Stimulated activated CD4-positive, alpha-beta T cell treated with anti-CD3 and anti-CD28 coated beads, Interleukin-15, amount 100 ng/mL, for 1 hour (primary cell): ENCODE measurements at regions not wholly inside any gene's neighbourhood (a gene's known extent, or its start where the extent isn't known, plus 50 kb on each side); places are given as distances from the start of the nearest gene placed in this dataset.

Experiments used
- DNase-seq, 2 donors: peaks; one replicate each; pipeline ENCODE4 v3.0.0-alpha.2; 2020; ENCODE audit warnings: low read depth in 1 of 2, low spot score in 1 of 2

GRCh38 chr10:29141761-29142160, 147.1 kb upstream of the LYZL1 start:
- no peak for DNase-seq

DNA sequence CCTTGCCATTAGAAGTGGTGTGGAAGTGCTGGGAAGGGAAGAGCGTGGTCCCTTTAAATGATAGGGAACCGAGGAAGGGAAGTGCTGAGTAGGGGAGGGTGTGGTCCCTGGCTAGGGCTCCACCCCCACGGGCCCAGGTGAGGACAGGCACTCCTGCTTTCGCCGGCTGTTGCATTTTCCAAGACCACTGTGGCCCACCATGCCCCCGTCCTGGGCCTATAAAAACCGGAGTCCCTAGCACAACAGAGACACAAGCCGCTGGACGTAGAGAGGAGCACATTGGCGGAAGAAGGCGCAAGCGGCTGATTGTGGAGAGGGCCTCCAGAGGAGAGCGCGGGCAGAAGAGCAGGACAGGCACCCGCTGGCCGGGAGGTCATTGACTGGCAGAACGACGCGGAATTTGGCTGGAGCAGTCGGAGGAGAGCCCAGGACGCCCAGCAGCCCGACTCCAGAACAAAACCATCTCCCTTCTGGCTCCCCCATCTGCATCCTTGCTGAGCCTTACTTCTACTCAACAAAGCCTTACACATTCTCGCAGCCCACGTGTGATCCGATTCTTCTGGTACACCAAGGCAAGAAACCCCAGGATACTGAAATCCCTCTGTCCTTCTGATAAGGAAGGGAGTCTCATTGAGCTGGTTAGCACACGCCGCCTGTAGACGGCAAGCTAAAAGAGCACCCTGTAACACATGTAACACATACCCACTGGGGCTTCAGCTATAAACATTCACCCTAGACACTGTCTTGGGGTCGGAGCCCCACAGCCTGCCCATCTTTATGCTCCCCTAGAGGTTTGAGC, 146.2 kb upstream of the LYZL1 start:
- DNase-seq, result no peak

GRCh38 chr10:29144126-29144525, 144.7 kb upstream of the LYZL1 start:
- DNase-seq, result no peak

- DNase-seq, result no peak
Measured at GRCh38 chr10:29146311-29147100, 142.4 kb upstream of the LYZL1 start.

DNA sequence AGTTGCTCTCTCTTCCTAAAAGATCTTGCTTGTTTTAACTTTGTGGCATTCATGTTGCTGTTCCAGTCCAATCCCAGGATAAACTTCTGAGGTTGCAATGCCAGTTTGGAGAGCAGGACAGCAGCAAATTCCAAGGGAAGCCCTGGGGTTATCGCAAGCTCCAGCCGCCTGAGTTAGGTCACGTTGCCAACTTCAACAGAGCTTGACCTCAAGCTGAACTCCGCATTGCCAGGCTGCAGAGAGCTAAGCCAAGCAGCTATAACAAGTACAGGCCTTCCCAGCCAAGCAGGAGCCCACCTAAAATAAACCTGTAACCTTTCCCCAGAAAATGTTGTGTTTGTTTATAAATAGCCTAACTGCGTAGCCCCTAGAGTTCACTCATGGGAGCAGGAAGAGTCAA, 138.9 kb upstream of the LYZL1 start:
- DNase-seq, result no peak

DNA sequence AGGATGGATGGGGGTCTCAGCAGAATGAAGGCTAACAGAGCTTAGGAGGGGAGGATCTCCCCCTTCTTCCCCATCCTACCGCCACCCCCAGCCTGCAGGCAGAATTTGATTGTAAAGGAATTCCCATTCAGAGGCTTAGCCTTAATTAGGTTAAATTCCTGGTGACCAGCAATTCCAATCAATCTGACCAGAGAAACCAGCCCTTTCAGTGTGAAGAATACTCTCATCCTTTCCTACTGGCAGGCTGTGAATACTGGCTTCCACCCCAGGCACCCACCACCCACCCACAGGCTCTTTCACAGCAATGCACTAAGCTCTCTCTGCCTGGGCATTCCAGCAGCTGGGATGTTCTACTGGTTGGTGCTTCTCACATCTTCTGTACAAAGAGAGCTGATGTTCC, 137.9 kb upstream of the LYZL1 start:
- DNase-seq, result no peak

DNA sequence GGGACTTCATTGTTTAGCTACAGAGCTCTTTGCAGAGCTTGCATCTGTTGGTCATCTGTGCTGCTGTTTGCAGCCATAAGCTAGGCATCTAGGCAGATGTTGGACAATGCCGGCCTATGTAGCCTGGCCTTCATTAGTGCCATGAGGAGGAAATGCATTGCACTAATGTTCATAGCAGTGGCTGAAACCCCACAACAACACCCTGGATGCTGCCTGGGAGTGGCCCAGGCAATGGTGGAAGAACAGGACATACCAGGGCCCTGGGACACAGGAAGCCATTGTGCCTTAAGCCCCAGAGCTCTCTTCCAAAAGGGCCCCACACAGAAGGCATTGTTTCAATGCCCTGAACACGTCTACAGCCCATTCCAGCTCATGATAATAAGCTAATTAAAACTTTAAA, 131.5 kb upstream of the LYZL1 start:
- DNase-seq, result no peak

DNA sequence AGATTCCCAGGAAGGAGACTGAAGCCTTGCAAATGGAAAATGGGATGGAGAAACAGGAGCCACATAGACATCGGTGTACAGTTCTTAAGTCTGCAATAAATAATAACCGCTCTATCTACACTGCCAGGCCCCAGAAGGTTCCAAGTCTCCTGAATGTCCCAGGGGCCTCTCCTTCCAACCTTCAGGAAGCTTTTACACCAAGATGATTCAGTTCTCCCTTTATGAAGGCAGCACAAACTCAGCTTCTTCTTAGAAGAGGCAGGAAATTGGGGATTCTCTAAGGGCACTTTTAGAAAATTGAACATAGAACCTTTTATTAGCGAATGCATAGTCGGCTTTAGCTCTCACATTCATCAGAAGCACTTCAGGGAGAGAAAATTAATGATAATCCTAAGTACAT, 130.8 kb upstream of the LYZL1 start:
- no peak for DNase-seq

DNA sequence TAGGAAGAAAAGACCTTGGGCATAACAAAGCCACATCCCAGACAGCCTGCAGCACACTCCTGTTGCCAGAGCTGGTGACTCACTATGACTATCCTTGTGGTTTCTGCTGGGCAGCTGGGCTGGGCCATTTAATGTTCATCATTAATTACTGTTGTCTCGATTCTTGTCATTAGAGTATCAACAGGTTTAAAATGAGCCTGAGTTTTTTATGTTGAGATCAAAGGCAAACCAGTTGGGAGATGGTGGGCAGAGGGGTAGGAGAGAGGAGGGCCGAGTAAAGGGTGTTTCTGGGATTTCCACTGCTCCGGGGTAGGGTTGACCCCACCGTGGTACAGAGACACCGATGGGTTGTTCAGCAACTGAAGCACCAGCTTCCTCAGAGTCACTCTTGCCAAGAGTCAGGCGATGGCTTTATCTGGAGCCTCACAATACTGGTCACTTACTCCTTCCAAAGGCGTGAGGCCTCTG, 128.7 kb upstream of the LYZL1 start:
- no peak for DNase-seq

GRCh38 chr10:29163746-29164145, 125.1 kb upstream of the LYZL1 start:
- DNase-seq, result no peak

DNA sequence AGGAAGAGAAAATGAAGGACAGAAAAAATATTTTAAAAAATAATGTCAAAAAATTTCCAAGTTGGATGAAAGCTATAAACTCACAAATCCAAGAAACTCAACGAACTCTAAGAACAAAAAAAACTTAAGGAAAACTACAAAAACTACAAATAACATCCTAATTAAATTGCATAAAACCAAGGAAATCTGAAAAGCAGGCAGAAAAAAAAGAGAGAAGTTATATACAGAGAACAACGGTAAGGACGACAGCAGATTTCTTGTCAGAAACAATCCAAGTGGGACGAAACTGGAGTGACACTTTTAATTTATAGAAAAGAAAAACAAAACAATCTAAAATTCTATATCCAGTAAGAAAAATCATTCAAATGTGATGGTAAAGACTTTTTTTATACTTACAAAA, 122.2 kb upstream of the LYZL1 start:
- DNase-seq, result no peak

GRCh38 chr10:29169021-29169420, 119.8 kb upstream of the LYZL1 start:
- DNase-seq, result no peak

GRCh38 chr10:29171717-29172116, 117.2 kb upstream of the LYZL1 start:
- DNase-seq, result no peak

- DNase-seq, result no peak
Measured at GRCh38 chr10:29174389-29174788, 114.5 kb upstream of the LYZL1 start.

GRCh38 chr10:29176845-29177832, 111.7 kb upstream of the LYZL1 start:
- no peak for DNase-seq

- DNase-seq, result no peak
Measured at GRCh38 chr10:29181936-29182335, 106.9 kb upstream of the LYZL1 start.

DNA sequence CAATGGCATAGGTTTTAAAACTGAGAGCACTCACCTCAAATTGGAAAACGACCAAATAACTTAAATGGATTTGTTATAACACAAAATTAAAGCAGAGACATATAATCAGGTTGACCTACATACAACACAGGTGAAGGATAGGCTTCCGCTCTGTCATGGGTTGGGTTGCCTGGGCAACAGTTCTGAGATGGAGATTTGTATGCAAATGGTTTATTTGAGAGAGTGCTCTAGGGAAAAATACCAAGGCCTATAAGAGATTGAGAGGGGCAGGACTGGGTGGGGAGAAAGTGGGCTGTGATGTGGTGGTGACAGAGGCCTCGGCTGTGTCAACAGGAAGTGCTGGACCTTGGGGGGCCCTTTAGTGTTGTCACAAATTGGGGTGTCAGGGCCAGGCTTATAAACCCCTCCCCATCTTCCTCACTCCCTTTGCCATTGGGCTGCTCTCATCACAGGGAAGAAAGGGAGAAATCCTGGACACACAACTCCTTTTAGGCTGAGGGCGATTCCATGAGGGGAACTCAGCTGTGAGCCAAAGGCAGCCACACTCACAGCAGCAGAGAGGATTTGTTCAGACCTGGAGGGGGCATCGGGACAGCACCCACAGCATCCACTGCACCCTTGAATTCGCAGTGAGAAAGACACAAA, 105.4 kb upstream of the LYZL1 start:
- DNase-seq, result no peak

- DNase-seq, result no peak
Measured at GRCh38 chr10:29184205-29185000, 104.5 kb upstream of the LYZL1 start.

DNA sequence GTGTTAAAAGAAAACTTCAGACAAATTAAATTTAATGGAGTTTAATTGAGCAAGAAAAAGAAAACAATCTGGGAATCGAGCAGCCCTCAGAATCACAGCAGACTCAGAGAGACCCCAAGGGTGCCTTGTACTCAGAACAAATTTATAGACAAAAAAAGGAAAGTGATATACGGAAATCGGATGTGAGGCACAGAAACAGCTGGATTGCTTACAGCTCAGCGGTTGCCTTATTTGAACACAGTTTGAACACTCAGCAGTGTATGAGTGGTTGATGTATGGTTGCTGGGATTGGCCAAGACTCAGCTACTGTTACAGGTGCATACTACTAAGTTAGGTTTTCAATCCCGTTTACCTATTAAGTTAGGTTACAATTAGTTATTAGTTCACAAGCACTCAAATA, 103.8 kb upstream of the LYZL1 start:
- DNase-seq, result no peak

GRCh38 chr10:29186221-29186620, 102.6 kb upstream of the LYZL1 start:
- no peak for DNase-seq
